ENCODE measurements at regions not wholly inside any gene's neighbourhood (a gene's known extent, or its start where the extent isn't known, plus 50 kb on each side); places are given as distances from the start of the nearest gene placed in this dataset.

GRCh38 chr13:34004676-34005075, 186.7 kb downstream of the RFC3 start:
- DNase-seq, result no peak

GRCh38 chr13:34006011-34006410, 188.1 kb downstream of the RFC3 start:
- no peak for DNase-seq

GRCh38 chr13:34011552-34012085, 193.7 kb downstream of the RFC3 start:
- DNase-seq, result no peak

GRCh38 chr13:34012382-34012781, 194.4 kb downstream of the RFC3 start:
- DNase-seq, result no peak

- DNase-seq, result no peak
Observed at GRCh38 chr13:34013061-34013460, 195.1 kb downstream of the RFC3 start.

- DNase-seq, result no peak
Observed at GRCh38 chr13:34017231-34017630, 199.3 kb downstream of the RFC3 start.

GRCh38 chr13:34019870-34020269, 201.9 kb downstream of the RFC3 start:
- no peak for DNase-seq

GRCh38 chr13:34020388-34020787, 202.4 kb downstream of the RFC3 start:
- no peak for DNase-seq

GRCh38 chr13:34021619-34022018, 203.7 kb downstream of the RFC3 start:
- DNase-seq, result no peak

GRCh38 chr13:34025746-34026145, 207.8 kb downstream of the RFC3 start:
- no peak for DNase-seq

GRCh38 chr13:34026308-34026707, 208.4 kb downstream of the RFC3 start:
- no peak for DNase-seq

- DNase-seq, result no peak
Observed at GRCh38 chr13:34028496-34029442, 210.8 kb downstream of the RFC3 start.

GRCh38 chr13:34030782-34031181, 212.8 kb downstream of the RFC3 start:
- no peak for DNase-seq

GRCh38 chr13:34031610-34032009, 213.7 kb downstream of the RFC3 start:
- no peak for DNase-seq

- DNase-seq, result no peak
Observed at GRCh38 chr13:34034411-34034810, 216.5 kb downstream of the RFC3 start.

- no peak for DNase-seq
Observed at GRCh38 chr13:34035178-34035577, 217.2 kb downstream of the RFC3 start.

GRCh38 chr13:34035676-34036325, 217.9 kb downstream of the RFC3 start:
- DNase-seq, result no peak

GRCh38 chr13:34037636-34038540, 219.9 kb downstream of the RFC3 start:
- DNase-seq, result no peak

- DNase-seq, result no peak
Observed at GRCh38 chr13:34038541-34039068, 220.7 kb downstream of the RFC3 start.

- DNase-seq, result no peak
Observed at GRCh38 chr13:34039678-34040077, 221.7 kb downstream of the RFC3 start.

GRCh38 chr13:34040863-34041262, 222.9 kb downstream of the RFC3 start:
- DNase-seq, result no peak

- no peak for DNase-seq
Observed at GRCh38 chr13:34044041-34044440, 226.1 kb downstream of the RFC3 start.

GRCh38 chr13:34044660-34045080, 226.7 kb downstream of the RFC3 start:
- no peak for DNase-seq
